Aorta (tissue), 5 donors: ENCODE measurements at regions not wholly inside any gene's neighbourhood (a gene's known extent, or its start where the extent isn't known, plus 50 kb on each side); places are given as distances from the start of the nearest gene placed in this dataset.

ENCODE experiments used
- ATAC-seq: fragments of 200-7000 bp; cut with Tn5 transposase; one replicate; pipeline ENCODE4 v1.9.1; 2022; ENCODE audit warnings: moderate library complexity; ENCODE audit not compliant: low FRiP score
- DNase-seq, 2 donors: peaks; one replicate each; pipeline ENCODE4 v3.0.0-alpha.2; 2020
- H3K27ac ChIP-seq, 2 donors: one replicate each; pipeline ENCODE4 v1.5.1; 2013; ENCODE audit warnings: low read length in 2 of 2, mild to moderate bottlenecking in 2 of 2, moderate library complexity in 2 of 2, control low read depth in 1 of 2, inconsistent platforms in 1 of 2, low read depth in 1 of 2
- H3K27me3 ChIP-seq, 2 donors: one replicate each; pipeline ENCODE4 v1.6.1; 2013; ENCODE audit warnings: control low read depth in 1 of 2, low read length in 1 of 2, mild to moderate bottlenecking in 1 of 2, moderate library complexity in 1 of 2; ENCODE audit not compliant: insufficient read depth in 2 of 2, control insufficient read depth in 1 of 2
- H3K36me3 ChIP-seq, 2 donors: one replicate each; pipeline ENCODE4 v1.6.1; 2013; ENCODE audit warnings: control low read depth in 1 of 2, low read length in 1 of 2, mild to moderate bottlenecking in 1 of 2; ENCODE audit not compliant: insufficient read depth in 2 of 2, control insufficient read depth in 1 of 2
- H3K4me1 ChIP-seq, 2 donors: one replicate each; pipeline ENCODE4 v1.6.1; 2013; ENCODE audit warnings: low read length in 2 of 2, control low read depth in 1 of 2, mild to moderate bottlenecking in 1 of 2, moderate library complexity in 1 of 2; ENCODE audit not compliant: insufficient read depth in 2 of 2, control insufficient read depth in 1 of 2
- H3K4me3 ChIP-seq, 2 donors: one replicate each; pipeline ENCODE4 v1.5.1; 2013; ENCODE audit warnings: low read length in 2 of 2, control low read depth in 1 of 2, mild to moderate bottlenecking in 1 of 2
- H3K9me3 ChIP-seq: one replicate; pipeline ENCODE4 v1.6.1; 2013; ENCODE audit warnings: mild to moderate bottlenecking, low read length; ENCODE audit not compliant: control insufficient read depth
- WGBS, 2 donors: extraction: QIAGEN DNeasy Blood & Tissue Kit; methylation state at CpG; one replicate each; pipeline ENCODE4 v1.1.7; 2013; 5-methylcytosine and 5-hydroxymethylcytosine counted together
- intact Hi-C, 2 donors: fragments of 100-400 bp; cut with DNase I; formaldehyde crosslinking; loops; one replicate each; pipeline versions ENCODE4 v1.14.2 to v1.15.0; 2022
- donor health status: healthy with polysubstance abuse.
- donor health status: Bipolar disorder and iron deficiency.
- donor health status: DM: no; HTN: no; CAD: no.
- donor health status: DM: no; HTN: no; CAD: no.
- donor health status: DM: yes; HTN: yes; CAD: no.

GRCh38 chr9:82346040-82346439 is 357.5 kb downstream of the SPATA31D1 start:
- Histone ChIP-seq H3K36me3 (no peaks in the 10 kb centered on the region), H3K4me1 (no peaks in the 10 kb centered on the region), H3K27ac (no peak overlapping the region), H3K9me3 (no peaks in the 10 kb centered on the region), H3K27me3 (no peaks in the 10 kb centered on the region), H3K4me3 (no peak overlapping the region)
- ATAC-seq (no peak), DNase-seq (no peak)
- intact Hi-C loops: no loop called here
- WGBS, 2 donors: 73 to 78% methylated on average over 2 of the region's 2 CpGs

GRCh38 chr9:82353631-82354278 is 365.2 kb downstream of the SPATA31D1 start:
- no peaks in the 10 kb centered on the region for H3K4me1 ChIP-seq
- WGBS, 2 donors: 83 to 84% methylated on average over 7 of the region's 7 CpGs
- H3K27ac ChIP-seq: no peak overlapping the region
- H3K27me3 ChIP-seq: no peaks in the 10 kb centered on the region
- ATAC-seq (no peak), DNase-seq (no peak)
- no peak overlapping the region for H3K4me3 ChIP-seq
- intact Hi-C loops: no loop called here
- H3K9me3 ChIP-seq: no peaks in the 10 kb centered on the region
- H3K36me3 ChIP-seq: no peaks in the 10 kb centered on the region

GRCh38 chr9:82354279-82354659 is 365.7 kb downstream of the SPATA31D1 start:
- H3K36me3 ChIP-seq: no peaks in the 10 kb centered on the region

GRCh38 chr9:82356131-82356530 is 367.6 kb downstream of the SPATA31D1 start:
- Histone ChIP-seq H3K9me3 (no peaks in the 10 kb centered on the region), H3K27ac (no peak overlapping the region), H3K4me3 (no peak overlapping the region), H3K36me3 (no peaks in the 10 kb centered on the region), H3K27me3 (no peaks in the 10 kb centered on the region), H3K4me1 (no peaks in the 10 kb centered on the region)
- DNase-seq (no peak), ATAC-seq (no peak)
- WGBS, 2 donors: 58 to 71% methylated on average over 2 of the region's 2 CpGs
- intact Hi-C loops: no loop called here

More at GRCh38 chr9:82354279-82354659, 365.7 kb downstream of the SPATA31D1 start:
- DNase-seq: no peak
- no peaks in the 10 kb centered on the region for H3K4me1 ChIP-seq
- intact Hi-C loops: no loop called here
- no peaks in the 10 kb centered on the region for H3K9me3 ChIP-seq
- H3K27me3 ChIP-seq: no peaks in the 10 kb centered on the region
- ATAC-seq: no peak
- no peak overlapping the region for H3K27ac ChIP-seq
- H3K4me3 ChIP-seq: no peak overlapping the region
- WGBS, 2 donors: 39 to 45% methylated on average over 2 of the region's 2 CpGs

GRCh38 chr9:82356871-82357270 is 368.3 kb downstream of the SPATA31D1 start:
- no peak for DNase-seq
- H3K4me3 ChIP-seq: no peak overlapping the region
- whole genome bisulfite sequencing, 2 donors: 49 to 55% methylated on average over 2 of the region's 2 CpGs
- H3K4me1 ChIP-seq: no peaks in the 10 kb centered on the region
- intact Hi-C loops: no loop called here
- no peaks in the 10 kb centered on the region for H3K36me3 ChIP-seq
- H3K27ac ChIP-seq: no peak overlapping the region
- H3K9me3 ChIP-seq: no peaks in the 10 kb centered on the region
- H3K27me3 ChIP-seq: no peaks in the 10 kb centered on the region
- ATAC-seq: no peak

GRCh38 chr9:82363198-82363597 is 374.6 kb downstream of the SPATA31D1 start:
- H3K4me3 ChIP-seq: no peak overlapping the region
- H3K27ac ChIP-seq: no peak overlapping the region
- WGBS, 2 donors: 73 to 74% methylated on average over 5 of the region's 5 CpGs
- no peaks in the 10 kb centered on the region for H3K4me1 ChIP-seq
- intact Hi-C loops: no loop called here
- no peaks in the 10 kb centered on the region for H3K9me3 ChIP-seq
- no peak for ATAC-seq
- H3K36me3 ChIP-seq: no peaks in the 10 kb centered on the region
- DNase-seq: no peak
- H3K27me3 ChIP-seq: no peaks in the 10 kb centered on the region

GRCh38 chr9:82363682-82364081 is 375.1 kb downstream of the SPATA31D1 start:
- no peak for ATAC-seq
- intact Hi-C loops: no loop called here

GRCh38 chr9:82367016-82367415 is 378.4 kb downstream of the SPATA31D1 start:
- ATAC-seq: no peak
- Histone ChIP-seq H3K9me3 (no peaks in the 10 kb centered on the region), H3K4me1 (no peaks in the 10 kb centered on the region), H3K27ac (no peak overlapping the region), H3K36me3 (no peaks in the 10 kb centered on the region), H3K27me3 (no peaks in the 10 kb centered on the region), H3K4me3 (no peak overlapping the region)
- intact Hi-C loops: no loop called here
- no peak for DNase-seq
- WGBS, 2 donors: 63 to 75% methylated on average over 2 of the region's 2 CpGs

More at GRCh38 chr9:82363682-82364081, 375.1 kb downstream of the SPATA31D1 start:
- Histone ChIP-seq H3K4me1 (no peaks in the 10 kb centered on the region), H3K27ac (no peak overlapping the region), H3K9me3 (no peaks in the 10 kb centered on the region), H3K36me3 (no peaks in the 10 kb centered on the region), H3K27me3 (no peaks in the 10 kb centered on the region), H3K4me3 (no peak overlapping the region)
- no peak for DNase-seq
- WGBS, 2 donors: 68 to 70% methylated on average over 5 of the region's 5 CpGs

- intact Hi-C loops: no loop called here
- no peaks in the 10 kb centered on the region for H3K36me3 ChIP-seq
- no peak overlapping the region for H3K27ac ChIP-seq
- ATAC-seq: no peak
- no peaks in the 10 kb centered on the region for H3K9me3 ChIP-seq
- H3K4me1 ChIP-seq: no peaks in the 10 kb centered on the region
- no peak overlapping the region for H3K4me3 ChIP-seq
- no peaks in the 10 kb centered on the region for H3K27me3 ChIP-seq
- DNase-seq: no peak
- 93 to 97% methylated on average over 1 of the region's 1 CpG for WGBS, 2 donors
Observed at GRCh38 chr9:82367929-82368328, 379.4 kb downstream of the SPATA31D1 start.
